GM12878 (cell line): ENCODE measurements at regions not wholly inside any gene's neighbourhood (a gene's known extent, or its start where the extent isn't known, plus 50 kb on each side); places are given as distances from the start of the nearest gene placed in this dataset.
A peak's percentile ranks its signal among the peaks of the same experiment; 100 is the strongest.

Source experiments
- ATAC-seq: fragments of 200-7000 bp; cut with Tn5 transposase; 3 replicates; pipeline ENCODE4 v1.9.1; 2020; ENCODE audit warnings: mild to moderate bottlenecking, moderate library complexity
- BruUV-seq: library from RNA; stranded (reverse); fragments of 400-500 nt; replicated peaks from 2 replicates; lab custom pipeline; 2021; lab: Mats Ljungman, UMichigan
- CTCF ChIA-PET: fragments of 300-600 bp; sonication (Branson Sonifier 250); formaldehyde crosslinking; extraction: SDS; loops from one replicate; lab custom pipeline; 2021; ENCODE audit warnings: inconsistent platforms; lab: Yijun Ruan, JAX
- POLR2A ChIA-PET: fragments of 350-600 bp; formaldehyde crosslinking; extraction: SDS; loops from one replicate; lab custom pipeline; 2021; ENCODE audit warnings: inconsistent platforms; lab: Charles Lee
- RAD21 ChIA-PET: fragments of 300-600 bp; sonication (Branson Sonifier 250); formaldehyde crosslinking; loops from one replicate; lab custom pipeline; 2023; ENCODE audit warnings: antibody characterized with exemption; ENCODE audit not compliant: unreplicated experiment; lab: Charles Lee
- SMC1A ChIA-PET: fragments of 300-600 bp; sonication (Branson Sonifier 250); formaldehyde crosslinking; loops from one replicate; lab custom pipeline; 2023; ENCODE audit not compliant: unreplicated experiment, uncharacterized antibody; lab: Charles Lee
- DNase-seq: peaks from one replicate; pipeline ENCODE4 v3.0.0-alpha.2; 2011; ENCODE audit warnings: low read depth, low spot score
- FAIRE-seq: peaks from 3 replicates; lab custom pipeline; 2011; peaks lifted over from hg19 to GRCh38; lab: Jason Lieb, UNC
- H2AFZ ChIP-seq: 2 replicates; pipeline ENCODE4 v1.6.0; 2011; ENCODE audit warnings: low read depth, low read length, control low read depth; ENCODE audit not compliant: control insufficient read depth
- H3K27ac ChIP-seq: 2 replicates; pipeline ENCODE4 v1.5.1; 2011; ENCODE audit warnings: control low read depth; ENCODE audit not compliant: control insufficient read depth, insufficient read depth
- H3K27me3 ChIP-seq, 2 experiments: replicated peaks in 1 of 2; 2 replicates each; pipeline versions ENCODE4 v1.6.0 to v1.6.1; 2011; ENCODE audit warnings: low read length in 1 of 2; ENCODE audit not compliant: control insufficient read depth in 2 of 2, insufficient read depth in 2 of 2
- H3K36me3 ChIP-seq, 2 experiments: 2 replicates each; pipeline ENCODE4 v1.5.1; 2011; ENCODE audit warnings: low read length in 1 of 2; ENCODE audit not compliant: control insufficient read depth in 2 of 2, insufficient read depth in 2 of 2
- H3K4me1 ChIP-seq: 2 replicates; pipeline ENCODE4 v1.6.1; 2011; ENCODE audit warnings: mild to moderate bottlenecking, low read length, moderate library complexity, mixed read lengths; ENCODE audit not compliant: control insufficient read depth, insufficient read depth
- H3K4me2 ChIP-seq: 2 replicates; pipeline ENCODE4 v1.6.0; 2011; ENCODE audit warnings: control low read depth; ENCODE audit not compliant: control insufficient read depth, insufficient read depth
- H3K4me3 ChIP-seq: fragments of 200-600 bp; sonication (generic); 2 replicates; pipeline ENCODE4 v1.5.1; 2016
- H3K79me2 ChIP-seq: 2 replicates; pipeline ENCODE4 v1.6.0; 2011; ENCODE audit warnings: low read length; ENCODE audit not compliant: control insufficient read depth, insufficient read depth
- H3K9ac ChIP-seq: 2 replicates; pipeline ENCODE4 v1.8.0; 2011; ENCODE audit warnings: low read length, control low read depth, mixed read lengths; ENCODE audit not compliant: control insufficient read depth, insufficient read depth
- H3K9me3 ChIP-seq: replicated peaks from 3 replicates; pipeline ENCODE4 v1.5.1; 2011; ENCODE audit warnings: mild to moderate bottlenecking, low read length; ENCODE audit not compliant: control insufficient read depth, insufficient read depth
- H4K20me1 ChIP-seq: 2 replicates; pipeline ENCODE4 v1.6.0; 2011; ENCODE audit not compliant: control insufficient read depth, insufficient read depth
- CEBPB ChIP-seq, 2 experiments: fragments of 150-350 bp in 1 of 2; IDR thresholded peaks; 2 replicates each; pipeline ENCODE4 v1.6.1; 2012 to 2014; ENCODE audit warnings: low read depth in 2 of 2, low read length in 2 of 2, borderline replicate concordance in 1 of 2, inconsistent platforms in 1 of 2
- MEF2B ChIP-seq: fragments of 450-650 bp; IDR thresholded peaks from 2 replicates; pipeline ENCODE4 v1.6.1; 2018; ENCODE audit warnings: mild to moderate bottlenecking, moderate library complexity; ENCODE audit not compliant: partially characterized antibody, poor library complexity, severe bottlenecking
- NR2C2 ChIP-seq: IDR thresholded peaks from 2 replicates; pipeline ENCODE4 v1.6.1; 2011; ENCODE audit warnings: borderline replicate concordance, low read depth; ENCODE audit not compliant: control insufficient read depth, insufficient read length
- SREBF2 ChIP-seq: IDR thresholded peaks from 2 replicates; pipeline ENCODE4 v1.6.1; 2012; ENCODE audit warnings: mild to moderate bottlenecking, low read length
- TCF3 ChIP-seq: IDR thresholded peaks from 2 replicates; pipeline ENCODE4 v1.6.1; 2012; ENCODE audit warnings: low read depth, mild to moderate bottlenecking, low read length, borderline replicate concordance; ENCODE audit not compliant: insufficient read depth
- WGBS: methylation state at CpG from one replicate; pipeline ENCODE4 v1.1.6; 2016; ENCODE audit warnings: low lambda C conversion rate; ENCODE audit not compliant: insufficient replicate concordance, insufficient coverage; ENCODE audit errors: missing lambda C conversion rate; 5-methylcytosine and 5-hydroxymethylcytosine counted together
- in situ Hi-C: fragments of 300-500 bp; cut with MboI; formaldehyde crosslinking; loops from 9 replicates; pipeline ENCODE4 v1.14.3; 2018; ENCODE audit warnings: mixed read lengths
- intact Hi-C: fragments of 100-400 bp; cut with micrococcal nuclease; formaldehyde crosslinking; loops from one replicate; pipeline ENCODE4 v1.14.2; 2022; ENCODE audit not compliant: unreplicated experiment
- TF ChIP-seq, protein P1 (sequence below): IDR thresholded peaks from 2 replicates; pipeline ENCODE4 v1.6.1; 2011; ENCODE audit warnings: borderline replicate concordance, low read depth, mild to moderate bottlenecking, moderate library complexity, low read length; ENCODE audit not compliant: insufficient read depth, poor library complexity, severe bottlenecking
- TF ChIP-seq, protein P2 (sequence below): fragments of 150-350 bp; IDR thresholded peaks from 2 replicates; pipeline ENCODE4 v1.6.1; 2014; ENCODE audit warnings: mild to moderate bottlenecking, low read depth, low read length

DNA sequence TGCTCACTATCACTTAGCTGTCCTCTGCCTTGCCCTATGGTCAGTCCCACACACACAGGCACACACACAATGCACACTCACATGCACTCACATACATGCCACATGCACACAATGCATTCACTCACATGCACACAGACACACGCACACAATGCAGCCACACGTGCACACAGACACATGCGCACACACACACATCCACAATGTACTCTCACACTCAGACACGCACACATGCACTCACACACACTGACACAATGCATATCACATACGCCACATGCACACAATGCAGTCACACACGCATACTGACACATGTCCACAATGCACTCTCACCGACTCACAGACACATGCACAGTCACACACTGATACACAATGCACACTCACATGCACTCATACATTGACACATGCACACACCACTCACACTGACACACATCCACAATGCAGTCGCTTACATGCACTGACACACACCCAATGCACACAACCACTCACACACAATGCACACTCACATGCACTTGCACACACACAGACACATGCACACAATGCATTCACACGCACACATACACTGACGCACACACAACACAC is 99.7 kb downstream of the ENGASE start:
- Histone ChIP-seq H3K4me1 (no peaks in the 10 kb centered on the region), H4K20me1 (no peaks in the 10 kb centered on the region), H3K27ac (no peak overlapping the region), H3K79me2 (no peaks in the 10 kb centered on the region), H2AFZ (no peak overlapping the region), H3K4me2 (no peak overlapping the region), H3K4me3 (no peak overlapping the region), H3K9me3 (no peaks in the 10 kb centered on the region), H3K36me3 (no peaks in the 10 kb centered on the region), H3K27me3 (peaks cover 0 to 5% of the 10 kb centered on the region in 2 experiments; a peak in 3 of 4 replicates), H3K9ac (no peak overlapping the region)
- ChIA-PET CTCF (no interaction called here), RAD21 (no interaction called here), POLR2A (no interaction called here), SMC1A (no interaction called here)
- FAIRE-seq (no peak), DNase-seq (no peak), ATAC-seq (no peak)
- TF ChIP-seq MEF2B (no peak), TCF3 (peak; percentile 34; the same call in 1 of the 2 replicates), CEBPB (IDR thresholded peaks at IDR 0.05; ENCODE audit: borderline replicate concordance in 1 of 2, low read depth in 2 of 2, low read length in 2 of 2) (no peak), SREBF2 (no peak)
- TF ChIP-seq, protein P1, sequence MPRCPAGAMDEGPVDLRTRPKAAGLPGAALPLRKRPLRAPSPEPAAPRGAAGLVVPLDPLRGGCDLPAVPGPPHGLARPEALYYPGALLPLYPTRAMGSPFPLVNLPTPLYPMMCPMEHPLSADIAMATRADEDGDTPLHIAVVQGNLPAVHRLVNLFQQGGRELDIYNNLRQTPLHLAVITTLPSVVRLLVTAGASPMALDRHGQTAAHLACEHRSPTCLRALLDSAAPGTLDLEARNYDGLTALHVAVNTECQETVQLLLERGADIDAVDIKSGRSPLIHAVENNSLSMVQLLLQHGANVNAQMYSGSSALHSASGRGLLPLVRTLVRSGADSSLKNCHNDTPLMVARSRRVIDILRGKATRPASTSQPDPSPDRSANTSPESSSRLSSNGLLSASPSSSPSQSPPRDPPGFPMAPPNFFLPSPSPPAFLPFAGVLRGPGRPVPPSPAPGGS = peak; percentile 93
- 49% methylated on average over 10 of the region's 10 CpGs for WGBS
- in situ Hi-C loops (no loop called here), intact Hi-C loops (no loop called here)
- BruUV-seq = no TSS peak

DNA sequence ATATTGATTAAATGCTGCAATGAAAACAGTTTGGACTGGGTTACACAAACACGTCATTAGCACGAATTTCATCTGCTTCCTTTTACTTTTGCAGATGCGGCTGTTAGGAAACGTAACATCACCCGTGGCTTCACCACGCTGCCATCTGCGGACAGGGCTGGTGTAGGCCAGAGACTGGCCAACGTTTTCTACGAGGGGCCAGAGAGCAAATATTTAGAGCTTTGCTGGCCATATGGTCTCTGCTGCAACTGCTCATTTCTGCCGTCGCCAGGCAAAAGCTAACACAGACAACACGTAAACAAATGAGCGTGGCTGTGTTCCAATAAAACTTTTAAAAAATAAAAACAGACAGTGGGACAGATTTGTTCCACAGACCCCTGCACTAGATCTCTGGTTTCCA is 96.6 kb downstream of the ENGASE start:
- Histone ChIP-seq H3K27ac (no peak overlapping the region), H3K27me3 (peaks cover 0 to 1% of the 10 kb centered on the region in 2 experiments; a peak in 2 of 4 replicates), H3K4me2 (no peak overlapping the region), H3K79me2 (no peaks in the 10 kb centered on the region), H4K20me1 (no peaks in the 10 kb centered on the region), H2AFZ (no peak overlapping the region), H3K9me3 (no peaks in the 10 kb centered on the region), H3K4me3 (no peak overlapping the region), H3K4me1 (no peaks in the 10 kb centered on the region), H3K9ac (no peak overlapping the region), H3K36me3 (no peaks in the 10 kb centered on the region)
- 55% methylated on average over 13 of the region's 13 CpGs for WGBS
- RAD21 ChIA-PET = no interaction called here
- POLR2A ChIA-PET = no interaction called here
- ATAC-seq (no peak), FAIRE-seq (no peak), DNase-seq (no peak)
- intact Hi-C loops = no loop called here
- TF ChIP-seq NR2C2 = no peak
- TF ChIP-seq, protein P2, sequence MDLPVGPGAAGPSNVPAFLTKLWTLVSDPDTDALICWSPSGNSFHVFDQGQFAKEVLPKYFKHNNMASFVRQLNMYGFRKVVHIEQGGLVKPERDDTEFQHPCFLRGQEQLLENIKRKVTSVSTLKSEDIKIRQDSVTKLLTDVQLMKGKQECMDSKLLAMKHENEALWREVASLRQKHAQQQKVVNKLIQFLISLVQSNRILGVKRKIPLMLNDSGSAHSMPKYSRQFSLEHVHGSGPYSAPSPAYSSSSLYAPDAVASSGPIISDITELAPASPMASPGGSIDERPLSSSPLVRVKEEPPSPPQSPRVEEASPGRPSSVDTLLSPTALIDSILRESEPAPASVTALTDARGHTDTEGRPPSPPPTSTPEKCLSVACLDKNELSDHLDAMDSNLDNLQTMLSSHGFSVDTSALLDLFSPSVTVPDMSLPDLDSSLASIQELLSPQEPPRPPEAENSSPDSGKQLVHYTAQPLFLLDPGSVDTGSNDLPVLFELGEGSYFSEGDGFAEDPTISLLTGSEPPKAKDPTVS = no peak
- CTCF ChIA-PET = no interaction called here
- in situ Hi-C loops = no loop called here
- SMC1A ChIA-PET = no interaction called here
- BruUV-seq = no TSS peak
